OCI-LY7 (cell line): ENCODE measurements at regions not wholly inside any gene's neighbourhood (a gene's known extent, or its start where the extent isn't known, plus 50 kb on each side); places are given as distances from the start of the nearest gene placed in this dataset.

Experiments
- BruUV-seq: library from RNA; stranded (reverse); fragments of 400-500 nt; replicated peaks from 2 replicates; lab custom pipeline; 2021; lab: Mats Ljungman, UMichigan
- CTCF ChIA-PET: fragments of 300-600 bp; sonication (Branson Sonifier 250); formaldehyde crosslinking; loops from one replicate; lab custom pipeline; 2022; ENCODE audit warnings: antibody characterized with exemption; ENCODE audit not compliant: unreplicated experiment; lab: Charles Lee
- POLR2A ChIA-PET: fragments of 300-600 bp; sonication (Branson Sonifier 250); formaldehyde crosslinking; loops from one replicate; lab custom pipeline; 2022; ENCODE audit warnings: antibody characterized with exemption; lab: Charles Lee
- DNase-seq: peaks from one replicate; pipeline ENCODE4 v3.0.0-alpha.2; 2015; ENCODE audit warnings: low spot score
- H2AFZ ChIP-seq: fragments of 200-600 bp; sonication (generic), shearing (Covaris generic); 2 replicates; pipeline ENCODE4 v1.6.1; 2014; ENCODE audit warnings: mild to moderate bottlenecking, antibody characterized with exemption, low read length, moderate library complexity
- H3K27ac ChIP-seq: fragments of 200-600 bp; sonication (generic); 2 replicates; pipeline ENCODE4 v1.5.1; 2014; ENCODE audit warnings: mixed run types, low read depth, mild to moderate bottlenecking, moderate library complexity, low read length, inconsistent platforms; ENCODE audit not compliant: poor library complexity, severe bottlenecking
- H3K36me3 ChIP-seq: fragments of 200-600 bp; sonication (generic); 2 replicates; pipeline ENCODE4 v1.6.1; 2014; ENCODE audit warnings: mild to moderate bottlenecking, antibody characterized with exemption, low read length, moderate library complexity, mixed read lengths; ENCODE audit not compliant: insufficient read depth
- H3K4me1 ChIP-seq: fragments of 200-600 bp; sonication (generic); 2 replicates; pipeline ENCODE4 v1.5.1; 2014; ENCODE audit warnings: mild to moderate bottlenecking, low read length; ENCODE audit not compliant: insufficient read depth, poor library complexity, severe bottlenecking
- H3K4me2 ChIP-seq: fragments of 200-600 bp; sonication (generic); 2 replicates; pipeline ENCODE4 v1.6.1; 2014; ENCODE audit warnings: mild to moderate bottlenecking, low read length
- H3K4me3 ChIP-seq: fragments of 200-600 bp; sonication (generic); 2 replicates; pipeline ENCODE4 v1.5.1; 2014; ENCODE audit warnings: mild to moderate bottlenecking, low read depth, low read length; ENCODE audit not compliant: poor library complexity, severe bottlenecking
- H3K79me2 ChIP-seq: fragments of 200-600 bp; sonication (generic); 2 replicates; pipeline ENCODE4 v1.6.1; 2016; ENCODE audit warnings: low read depth, mild to moderate bottlenecking, low read length, moderate library complexity, mixed read lengths; ENCODE audit not compliant: insufficient read depth
- H3K9me2 ChIP-seq: fragments of 200-600 bp; sonication (generic); 2 replicates; pipeline ENCODE4 v1.6.1; 2016; ENCODE audit warnings: mild to moderate bottlenecking, low read length, mixed read lengths; ENCODE audit not compliant: insufficient read depth
- H3K9me3 ChIP-seq: fragments of 200-600 bp; sonication (generic); 2 replicates; pipeline ENCODE4 v1.6.1; 2014; ENCODE audit warnings: mild to moderate bottlenecking, mixed run types, low read length, mixed read lengths
- H4K20me1 ChIP-seq: fragments of 200-600 bp; sonication (generic); 2 replicates; pipeline ENCODE4 v1.6.1; 2014; ENCODE audit warnings: mild to moderate bottlenecking, antibody characterized with exemption, low read length, moderate library complexity, mixed read lengths; ENCODE audit not compliant: insufficient read depth
- CTCF ChIP-seq: fragments of 200-600 bp; sonication (generic); conservative IDR thresholded peaks from 2 replicates; pipeline ENCODE4 v1.5.1; 2014; ENCODE audit warnings: mild to moderate bottlenecking, antibody characterized with exemption, low read length, moderate library complexity, mixed read lengths
- EZH2phosphoT487 ChIP-seq: fragments of 200-600 bp; sonication (generic); IDR thresholded peaks from 2 replicates; pipeline ENCODE4 v1.6.1; 2018; ENCODE audit warnings: low read depth, borderline replicate concordance, mild to moderate bottlenecking, mixed run types, antibody characterized with exemption, low read length, moderate library complexity, mixed read lengths
- intact Hi-C: fragments of 100-400 bp; cut with micrococcal nuclease; formaldehyde crosslinking; loops from one replicate; pipeline ENCODE4 v1.10.0; 2022; ENCODE audit not compliant: unreplicated experiment

- H3K27ac ChIP-seq = no peak overlapping the region
- H3K4me1 ChIP-seq = no peaks in the 10 kb centered on the region
- no peaks in the 10 kb centered on the region for H3K79me2 ChIP-seq
- no peaks in the 10 kb centered on the region for H3K9me3 ChIP-seq
- no peak overlapping the region for H2AFZ ChIP-seq
- ChIA-PET POLR2A (no interaction called here), CTCF (no interaction called here)
- H3K9me2 ChIP-seq = no peaks in the 10 kb centered on the region
- DNase-seq = no peak
- TF ChIP-seq CTCF = no peak
- intact Hi-C loops = no loop called here
- no peak overlapping the region for H3K4me3 ChIP-seq
- no peaks in the 10 kb centered on the region for H3K36me3 ChIP-seq
- H4K20me1 ChIP-seq = no peaks in the 10 kb centered on the region
- no TSS peak for BruUV-seq
- H3K4me2 ChIP-seq = no peak overlapping the region
Measured at GRCh38 chr9:134590240-134591081, 51.1 kb upstream of the COL5A1 start.

GRCh38 chr9:134591082-134591571 is 50.5 kb upstream of the COL5A1 start:
- no TSS peak for BruUV-seq
- DNase-seq = no peak
- H3K9me2 ChIP-seq = no peaks in the 10 kb centered on the region

More at GRCh38 chr9:134591082-134591571, 50.5 kb upstream of the COL5A1 start:
- H3K4me3 ChIP-seq = no peak overlapping the region
- no peak for TF ChIP-seq EZH2phosphoT487
- TF ChIP-seq CTCF = no peak
- H3K4me1 ChIP-seq = no peaks in the 10 kb centered on the region
- no peak overlapping the region for H2AFZ ChIP-seq
- intact Hi-C loops = no loop called here
- ChIA-PET POLR2A (no interaction called here), CTCF (no interaction called here)
- H3K36me3 ChIP-seq = no peaks in the 10 kb centered on the region
- no peak overlapping the region for H3K27ac ChIP-seq
- no peaks in the 10 kb centered on the region for H3K79me2 ChIP-seq
- H4K20me1 ChIP-seq = no peaks in the 10 kb centered on the region
- no peaks in the 10 kb centered on the region for H3K9me3 ChIP-seq
- H3K4me2 ChIP-seq = no peak overlapping the region
